HL-60 (cell line): ENCODE measurements at regions not wholly inside any gene's neighbourhood (a gene's known extent, or its start where the extent isn't known, plus 50 kb on each side); places are given as distances from the start of the nearest gene placed in this dataset.

Experiments
- DNase-seq, 2 experiments: peaks; one replicate each; pipeline ENCODE4 v3.0.0-alpha.2; 2010 to 2020; ENCODE audit warnings: low read depth in 1 of 2, low spot score in 1 of 2
- H3K27ac ChIP-seq: fragments of 250-450 bp; sonication (Bioruptor Pico); replicated peaks from 2 replicates; pipeline ENCODE4 v1.5.1; 2020; ENCODE audit warnings: mild to moderate bottlenecking, moderate library complexity
- H3K27me3 ChIP-seq: fragments of 250-450 bp; sonication (Bioruptor Pico); 2 replicates; pipeline ENCODE4 v1.5.1; 2021; ENCODE audit warnings: mild to moderate bottlenecking, moderate library complexity; ENCODE audit not compliant: insufficient read depth, poor library complexity, severe bottlenecking
- H3K4me3 ChIP-seq: replicated peaks from 2 replicates; pipeline ENCODE4 v1.5.1; 2011; ENCODE audit warnings: mild to moderate bottlenecking, control low read depth, low read length; ENCODE audit not compliant: insufficient read depth
- CTCF ChIP-seq: IDR thresholded peaks from one replicate; pipeline ENCODE4 v1.5.1; 2011; ENCODE audit warnings: low read length, control low read depth, inconsistent platforms; ENCODE audit not compliant: insufficient read depth
- GABPA ChIP-seq: IDR thresholded peaks from 2 replicates; pipeline ENCODE4 v1.6.1; 2012; ENCODE audit warnings: low read depth
- POLR2AphosphoS5 ChIP-seq: IDR thresholded peaks from 2 replicates; pipeline ENCODE4 v1.6.1; 2012; ENCODE audit warnings: low read depth
- REST ChIP-seq: IDR thresholded peaks from 2 replicates; pipeline ENCODE4 v1.6.1; 2012; ENCODE audit warnings: low read depth; ENCODE audit not compliant: insufficient replicate concordance
- SPI1 ChIP-seq: IDR thresholded peaks from 2 replicates; pipeline ENCODE4 v1.6.1; 2012; ENCODE audit warnings: low read depth, mild to moderate bottlenecking, borderline replicate concordance

- no peaks in the 10 kb centered on the region for H3K27me3 ChIP-seq
- TF ChIP-seq POLR2AphosphoS5: no peak
- TF ChIP-seq REST: no peak
- no peak for TF ChIP-seq CTCF
- no peak for TF ChIP-seq GABPA
- no peak for TF ChIP-seq SPI1
- DNase-seq: no peak
- H3K4me3 ChIP-seq: no peak overlapping the region
- H3K27ac ChIP-seq: no peak overlapping the region
Observed at GRCh38 chr15:45776772-45777171, 141.9 kb downstream of the SQOR start.

- H3K27ac ChIP-seq: no peak overlapping the region
- no peak for DNase-seq
- no peaks in the 10 kb centered on the region for H3K27me3 ChIP-seq
- TF ChIP-seq GABPA (no peak), POLR2AphosphoS5 (no peak), CTCF (no peak), SPI1 (no peak), REST (no peak)
- no peak overlapping the region for H3K4me3 ChIP-seq
Observed at GRCh38 chr15:45777781-45778180, 143.0 kb downstream of the SQOR start.

GRCh38 chr15:45780352-45780751 lies 145.5 kb downstream of the SQOR start:
- TF ChIP-seq SPI1 (no peak), CTCF (no peak)
- Histone ChIP-seq H3K27ac (no peak overlapping the region), H3K27me3 (no peaks in the 10 kb centered on the region), H3K4me3 (no peak overlapping the region)
- DNase-seq: no peak

GRCh38 chr15:45784656-45785055 lies 149.8 kb downstream of the SQOR start:
- Histone ChIP-seq H3K27ac (no peak overlapping the region), H3K4me3 (no peak overlapping the region), H3K27me3 (peaks cover 5% of the 10 kb centered on the region)
- TF ChIP-seq POLR2AphosphoS5 (no peak), REST (no peak), CTCF (no peak), SPI1 (no peak), GABPA (no peak)
- DNase-seq: no peak
